NOMO-1 (cell line): ENCODE measurements at regions not wholly inside any gene's neighbourhood (a gene's known extent, or its start where the extent isn't known, plus 50 kb on each side); places are given as distances from the start of the nearest gene placed in this dataset.

Experiments used
- DNase-seq, 2 experiments: peaks; one replicate each; lab custom pipeline; 2025; ENCODE audit not compliant: unreplicated experiment in 2 of 2; lab: John Stamatoyannopoulos, UW

DNA sequence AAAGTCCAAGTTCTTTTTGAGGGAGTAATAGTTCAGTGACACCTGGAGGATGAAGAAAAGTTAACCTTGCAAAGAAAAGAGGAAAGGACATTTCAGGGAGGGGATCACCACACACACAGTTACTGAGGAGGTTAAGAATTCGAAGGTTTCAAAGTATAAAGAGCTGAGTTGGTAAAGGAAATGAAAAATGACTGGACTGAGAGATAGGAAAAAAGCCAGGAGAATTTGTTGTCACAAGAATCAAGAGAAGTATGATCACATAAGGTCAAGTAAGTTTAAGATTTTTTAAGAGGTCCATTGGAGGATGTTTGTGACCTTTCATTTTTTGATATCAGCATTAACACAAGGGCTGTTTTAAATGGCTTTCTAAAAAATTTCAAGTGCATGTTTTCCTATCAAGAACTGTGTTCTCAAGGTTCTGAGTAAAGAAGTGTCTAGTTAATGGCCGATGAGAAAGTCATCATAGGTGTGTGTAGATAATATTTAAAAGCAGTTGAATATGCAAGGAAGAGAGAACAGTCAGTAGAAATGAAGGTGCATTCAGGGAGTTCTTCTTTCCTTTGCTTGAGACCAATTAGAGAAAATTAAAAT lies 189.2 kb upstream of the RBMS3 start:
- no peak for DNase-seq

DNA sequence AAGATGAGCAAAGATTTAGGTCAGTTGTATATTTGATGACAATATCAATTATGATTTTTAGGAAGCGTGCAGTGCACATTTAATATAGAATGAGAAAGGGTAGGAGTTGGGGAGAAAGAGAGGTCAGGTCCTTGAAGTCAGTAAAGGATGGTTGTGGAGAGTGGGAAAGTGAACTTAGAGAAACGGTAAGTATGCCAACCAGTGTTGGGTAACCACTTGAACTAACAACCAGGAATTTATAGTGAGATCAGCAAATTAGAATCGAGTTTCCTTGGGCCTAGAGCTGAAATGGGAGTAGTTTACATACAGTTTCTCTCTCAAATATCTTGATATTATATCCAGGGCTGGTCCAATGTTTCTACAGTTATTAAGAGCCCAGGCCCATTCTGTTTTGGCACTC lies 188.5 kb upstream of the RBMS3 start:
- DNase-seq: no peak

DNA sequence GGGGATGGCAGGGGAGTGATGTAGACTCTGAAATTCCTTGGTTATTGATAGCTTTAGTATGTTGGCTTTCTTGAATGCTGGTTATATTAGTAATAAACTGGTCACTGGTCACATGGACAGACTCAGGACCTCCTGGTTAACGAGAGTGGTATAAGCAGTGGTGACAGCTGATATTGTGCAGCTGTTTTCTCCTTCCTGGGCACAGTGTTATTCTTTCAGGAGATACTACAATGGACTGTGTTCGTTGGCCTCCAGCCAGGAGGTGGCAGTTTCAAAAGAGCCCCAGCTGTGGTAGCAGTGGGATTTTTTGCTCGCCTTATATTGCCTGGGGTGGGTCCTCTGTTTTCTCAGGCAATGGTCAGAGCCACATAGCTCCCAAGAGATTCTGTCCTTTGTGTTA lies 181.6 kb upstream of the RBMS3 start:
- DNase-seq: no peak

- no peak for DNase-seq
Observed at GRCh38 chr3:29099775-29100174, 181.1 kb upstream of the RBMS3 start.

DNA sequence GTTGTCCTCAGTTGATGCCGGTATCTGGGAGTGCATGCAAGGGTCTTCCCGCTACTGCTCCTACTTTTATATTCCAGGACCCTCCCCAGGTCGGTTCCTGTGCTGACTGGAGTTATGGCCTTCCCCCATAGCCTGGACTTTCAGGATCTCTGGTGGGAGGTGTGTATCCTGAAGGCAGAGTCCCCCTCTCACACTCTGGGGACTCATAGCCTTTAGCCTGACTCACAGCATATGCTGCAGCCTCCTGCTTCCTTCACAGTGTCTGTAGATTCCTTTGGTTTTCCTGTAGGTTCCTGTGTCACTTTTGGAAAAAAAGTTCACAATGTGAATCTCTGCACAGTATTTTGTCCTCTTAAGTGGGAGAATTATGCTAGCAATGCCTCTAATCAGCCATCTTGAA lies 180.6 kb upstream of the RBMS3 start:
- DNase-seq: no peak

DNA sequence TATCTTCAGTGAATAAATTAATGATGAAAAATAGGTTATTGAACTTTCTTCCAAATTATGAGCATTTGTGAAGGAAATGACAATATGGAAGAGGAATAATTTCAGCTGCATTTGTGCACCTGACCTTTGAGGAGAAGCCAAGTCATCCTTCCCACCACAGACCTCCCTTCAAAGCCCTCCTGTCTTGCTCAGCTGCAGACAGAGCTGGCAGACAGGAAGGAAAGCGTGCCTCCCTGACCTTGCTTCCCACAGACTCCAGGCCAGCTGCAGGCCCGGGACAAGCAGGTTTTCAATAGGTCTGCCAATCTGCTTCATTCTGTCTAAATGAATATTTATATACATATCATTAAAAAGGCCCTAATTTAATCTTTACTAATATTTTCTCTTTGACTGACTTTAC lies 152.9 kb upstream of the RBMS3 start:
- no peak for DNase-seq

GRCh38 chr3:29137601-29138000 lies 143.3 kb upstream of the RBMS3 start:
- no peak for DNase-seq

DNA sequence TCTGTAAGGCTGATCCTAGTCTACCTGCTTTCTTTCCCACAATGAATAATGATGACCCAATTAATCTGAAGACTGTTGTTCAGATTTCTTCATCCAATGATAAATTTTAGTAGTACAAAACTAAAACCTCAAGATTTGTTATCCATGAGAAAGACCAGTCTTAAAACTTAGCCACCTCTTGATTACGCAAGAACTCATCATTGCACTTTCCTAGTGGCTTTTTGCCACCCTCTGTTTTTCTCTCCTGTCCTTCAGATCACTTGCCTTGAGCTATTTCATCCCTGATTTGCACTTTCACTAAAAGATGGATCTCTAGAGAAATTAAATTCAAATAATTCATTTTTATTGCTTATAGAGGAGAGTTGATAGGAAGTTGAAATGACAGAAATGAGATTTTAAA lies 142.7 kb upstream of the RBMS3 start:
- DNase-seq: peak in 1 of 2 experiments; percentile 12

DNA sequence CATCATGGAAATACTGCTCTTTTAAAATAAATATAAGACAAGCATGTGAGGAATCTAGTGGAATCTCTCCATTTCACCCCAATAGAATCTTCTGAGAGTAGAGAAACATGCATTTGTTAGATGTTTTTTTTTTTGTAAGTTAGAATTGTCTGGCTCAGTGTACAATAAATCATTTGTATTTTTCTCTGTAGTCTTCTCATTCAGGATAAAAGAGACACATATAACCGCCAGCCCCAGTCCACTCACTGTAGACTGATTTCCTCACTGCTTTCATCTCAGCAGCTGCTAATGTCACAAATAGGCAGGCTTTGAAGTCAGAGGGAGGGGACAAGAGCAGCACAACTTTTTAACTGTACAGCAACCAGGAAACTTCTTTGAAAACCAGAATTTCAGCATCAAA lies 140.2 kb upstream of the RBMS3 start:
- DNase-seq: no peak

DNA sequence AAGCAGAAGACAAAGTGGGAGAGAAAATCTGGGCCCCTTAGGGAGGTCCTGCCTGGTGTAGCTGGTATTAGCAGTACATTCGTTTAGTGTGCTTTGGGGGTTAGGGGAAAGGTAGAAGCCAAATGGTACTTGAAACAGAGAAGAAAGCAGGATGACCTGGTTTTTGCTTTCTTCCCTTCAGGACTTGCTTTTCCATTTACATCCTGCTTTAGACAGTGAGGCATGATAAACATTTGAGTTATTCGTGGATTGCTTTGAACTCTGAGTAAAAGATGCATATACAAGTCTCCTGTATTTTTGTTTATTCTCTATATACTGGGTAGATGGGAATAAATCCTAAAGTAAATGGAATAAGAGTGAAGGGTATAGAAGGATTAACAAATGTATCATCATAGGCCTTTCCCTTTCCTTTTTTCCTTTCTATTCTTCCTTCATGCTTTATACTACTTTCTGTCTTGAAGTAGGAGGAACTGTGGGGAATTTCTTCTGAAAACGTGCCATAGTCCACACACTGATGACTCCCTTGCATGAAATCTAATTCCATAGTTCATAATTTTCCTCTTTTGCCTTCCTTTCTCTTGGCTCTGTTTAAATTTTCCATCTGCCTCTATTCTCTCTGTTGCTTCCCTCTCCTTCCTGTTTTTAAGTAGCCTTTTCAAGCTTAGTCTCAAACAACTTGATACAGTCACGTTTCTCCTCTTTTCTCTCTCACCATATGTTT lies 139.5 kb upstream of the RBMS3 start:
- no peak for DNase-seq

DNA sequence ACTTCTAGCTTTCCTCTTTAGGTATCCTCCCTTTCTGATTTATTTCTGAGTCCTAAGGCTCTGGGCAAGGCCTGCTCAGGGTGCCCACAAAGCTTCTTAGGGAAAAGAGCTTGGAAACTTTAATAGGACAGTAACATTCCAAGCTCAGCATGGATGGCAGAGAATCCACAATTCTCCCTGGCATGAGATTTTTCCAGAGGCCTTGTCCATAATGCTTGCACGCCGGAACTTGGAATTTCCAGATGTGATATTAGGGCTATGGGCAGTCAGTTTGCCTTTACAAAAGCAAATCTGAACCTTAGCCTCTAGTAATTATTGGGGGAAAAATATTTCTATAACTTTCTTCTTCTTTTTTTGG lies 139.0 kb upstream of the RBMS3 start:
- DNase-seq: no peak

- peak; percentile 27 to 64 for DNase-seq
Observed at GRCh38 chr3:29143151-29143550, 137.7 kb upstream of the RBMS3 start.

- DNase-seq: no peak
Observed at GRCh38 chr3:29144361-29144760, 136.5 kb upstream of the RBMS3 start.

DNA sequence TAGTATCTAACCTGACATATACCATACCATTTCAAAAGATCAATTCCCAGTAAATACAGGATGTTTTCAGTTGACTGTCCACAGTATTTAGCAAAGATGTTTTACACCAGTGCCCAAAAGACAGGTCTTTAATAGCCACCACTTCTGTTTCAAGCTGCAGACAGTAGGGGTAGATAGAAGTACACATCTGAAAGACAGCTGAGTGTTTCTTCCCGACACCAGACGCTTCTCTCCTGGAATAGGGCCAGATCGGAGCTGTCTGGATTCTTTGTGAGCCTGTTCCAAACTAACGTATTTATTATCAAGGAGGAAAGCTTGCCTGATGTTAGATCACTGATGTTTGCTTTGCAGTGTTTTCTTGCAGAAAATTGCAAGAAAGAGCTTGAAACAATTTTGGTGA lies 136.1 kb upstream of the RBMS3 start:
- no peak for DNase-seq

- no peak for DNase-seq
Observed at GRCh38 chr3:29145360-29145759, 135.5 kb upstream of the RBMS3 start.

DNA sequence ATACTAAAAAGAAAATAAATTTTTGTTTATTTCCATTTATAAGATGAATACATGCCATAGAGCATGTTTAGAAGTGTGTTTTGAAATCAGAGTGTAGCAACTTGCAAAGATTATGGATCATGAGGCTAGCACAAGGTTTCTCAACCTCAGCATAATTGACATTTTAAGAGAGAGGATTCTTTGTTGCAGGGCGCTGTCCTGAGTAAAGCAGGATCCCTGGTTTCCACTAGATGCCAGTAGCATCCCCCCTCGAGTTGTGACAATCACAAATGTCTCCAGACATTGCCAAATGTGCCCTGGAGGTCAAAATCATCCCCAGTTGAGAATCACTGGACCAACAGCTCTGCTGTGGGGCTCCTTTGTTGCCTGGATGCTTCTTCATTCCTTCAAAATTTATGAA lies 128.5 kb upstream of the RBMS3 start:
- no peak for DNase-seq

- peak; percentile 74 to 98 for DNase-seq
Observed at GRCh38 chr3:29153811-29154210, 127.1 kb upstream of the RBMS3 start.

GRCh38 chr3:29156086-29156715 lies 124.7 kb upstream of the RBMS3 start:
- no peak for DNase-seq

GRCh38 chr3:29164825-29165224 lies 116.0 kb upstream of the RBMS3 start:
- peak; percentile 12 to 33 for DNase-seq

GRCh38 chr3:29167180-29167579 lies 113.7 kb upstream of the RBMS3 start:
- DNase-seq: no peak

DNA sequence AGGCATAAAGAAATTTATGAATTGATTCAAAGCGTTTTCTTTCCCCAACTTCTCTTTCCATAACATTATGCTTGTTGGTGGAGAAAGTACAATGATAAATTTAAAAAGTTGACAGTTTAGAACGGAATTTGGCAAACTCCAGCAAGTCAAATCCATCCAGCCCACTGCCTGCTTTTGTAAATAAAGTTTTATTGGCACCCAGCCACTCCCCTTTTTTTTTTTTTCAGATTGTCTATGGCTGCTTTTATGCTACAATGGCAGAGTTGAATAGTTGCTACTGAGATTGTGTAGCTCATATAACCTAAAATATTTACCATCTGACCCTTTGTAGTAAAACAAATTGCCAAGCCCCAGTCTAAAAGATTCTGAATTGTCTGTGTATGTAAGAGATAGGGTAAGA lies 112.8 kb upstream of the RBMS3 start:
- no peak for DNase-seq

DNA sequence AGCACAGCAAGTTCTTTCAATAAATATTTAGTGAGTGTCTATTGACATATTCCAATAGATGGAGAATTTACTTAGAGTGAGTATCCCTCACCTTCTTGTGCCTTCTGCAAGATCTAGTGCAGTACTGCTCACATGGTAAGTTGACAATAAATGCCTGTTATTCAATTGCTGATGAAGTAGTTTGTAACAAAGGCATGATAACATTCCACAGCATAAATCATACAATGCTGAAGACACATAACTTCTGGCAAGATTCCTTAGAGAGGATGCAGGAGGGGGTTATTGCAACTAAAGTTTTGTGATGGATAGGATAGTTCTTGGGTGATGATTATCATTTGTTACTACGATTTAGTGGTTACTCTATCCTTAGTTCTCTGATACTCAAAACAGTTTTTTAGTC lies 112.2 kb upstream of the RBMS3 start:
- DNase-seq: no peak
